ENCODE measurements at regions not wholly inside any gene's neighbourhood (a gene's known extent, or its start where the extent isn't known, plus 50 kb on each side); places are given as distances from the start of the nearest gene placed in this dataset.

DNA sequence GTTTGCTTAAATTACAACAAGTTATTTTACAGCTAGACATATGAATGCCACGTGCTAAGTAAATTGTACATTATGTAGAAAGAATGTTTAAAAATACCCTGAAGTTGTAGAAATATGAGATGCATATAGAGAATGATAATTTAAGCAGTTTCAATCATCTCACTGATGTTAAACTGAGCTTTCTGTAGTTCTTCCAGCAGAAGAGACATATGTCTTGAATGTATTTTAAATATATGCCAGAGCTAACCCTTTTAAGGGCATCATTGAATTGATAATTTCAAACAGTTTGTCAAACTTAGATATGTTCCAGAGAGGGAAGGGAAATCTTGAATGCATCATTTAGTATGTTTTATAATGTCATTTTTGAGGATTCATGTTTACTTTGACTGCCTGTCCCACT is 255.2 kb downstream of the MDFIC start:
- TF ChIP-seq GABPA (IDR thresholded peaks at IDR 0.05; ENCODE audit: low read depth) (no peak), POLR2AphosphoS5 (IDR thresholded peaks at IDR 0.05; ENCODE audit: low read depth) (no peak), SPI1 (IDR thresholded peaks at IDR 0.05; ENCODE audit: borderline replicate concordance, low read depth) (no peak)
- TF ChIP-seq, protein P1, sequence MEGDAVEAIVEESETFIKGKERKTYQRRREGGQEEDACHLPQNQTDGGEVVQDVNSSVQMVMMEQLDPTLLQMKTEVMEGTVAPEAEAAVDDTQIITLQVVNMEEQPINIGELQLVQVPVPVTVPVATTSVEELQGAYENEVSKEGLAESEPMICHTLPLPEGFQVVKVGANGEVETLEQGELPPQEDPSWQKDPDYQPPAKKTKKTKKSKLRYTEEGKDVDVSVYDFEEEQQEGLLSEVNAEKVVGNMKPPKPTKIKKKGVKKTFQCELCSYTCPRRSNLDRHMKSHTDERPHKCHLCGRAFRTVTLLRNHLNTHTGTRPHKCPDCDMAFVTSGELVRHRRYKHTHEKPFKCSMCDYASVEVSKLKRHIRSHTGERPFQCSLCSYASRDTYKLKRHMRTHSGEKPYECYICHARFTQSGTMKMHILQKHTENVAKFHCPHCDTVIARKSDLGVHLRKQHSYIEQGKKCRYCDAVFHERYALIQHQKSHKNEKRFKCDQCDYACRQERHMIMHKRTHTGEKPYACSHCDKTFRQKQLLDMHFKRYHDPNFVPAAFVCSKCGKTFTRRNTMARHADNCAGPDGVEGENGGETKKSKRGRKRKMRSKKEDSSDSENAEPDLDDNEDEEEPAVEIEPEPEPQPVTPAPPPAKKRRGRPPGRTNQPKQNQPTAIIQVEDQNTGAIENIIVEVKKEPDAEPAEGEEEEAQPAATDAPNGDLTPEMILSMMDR (IDR thresholded peaks at IDR 0.05; ENCODE audit: insufficient read depth, low read length): no peak
- TF ChIP-seq, protein P2, sequence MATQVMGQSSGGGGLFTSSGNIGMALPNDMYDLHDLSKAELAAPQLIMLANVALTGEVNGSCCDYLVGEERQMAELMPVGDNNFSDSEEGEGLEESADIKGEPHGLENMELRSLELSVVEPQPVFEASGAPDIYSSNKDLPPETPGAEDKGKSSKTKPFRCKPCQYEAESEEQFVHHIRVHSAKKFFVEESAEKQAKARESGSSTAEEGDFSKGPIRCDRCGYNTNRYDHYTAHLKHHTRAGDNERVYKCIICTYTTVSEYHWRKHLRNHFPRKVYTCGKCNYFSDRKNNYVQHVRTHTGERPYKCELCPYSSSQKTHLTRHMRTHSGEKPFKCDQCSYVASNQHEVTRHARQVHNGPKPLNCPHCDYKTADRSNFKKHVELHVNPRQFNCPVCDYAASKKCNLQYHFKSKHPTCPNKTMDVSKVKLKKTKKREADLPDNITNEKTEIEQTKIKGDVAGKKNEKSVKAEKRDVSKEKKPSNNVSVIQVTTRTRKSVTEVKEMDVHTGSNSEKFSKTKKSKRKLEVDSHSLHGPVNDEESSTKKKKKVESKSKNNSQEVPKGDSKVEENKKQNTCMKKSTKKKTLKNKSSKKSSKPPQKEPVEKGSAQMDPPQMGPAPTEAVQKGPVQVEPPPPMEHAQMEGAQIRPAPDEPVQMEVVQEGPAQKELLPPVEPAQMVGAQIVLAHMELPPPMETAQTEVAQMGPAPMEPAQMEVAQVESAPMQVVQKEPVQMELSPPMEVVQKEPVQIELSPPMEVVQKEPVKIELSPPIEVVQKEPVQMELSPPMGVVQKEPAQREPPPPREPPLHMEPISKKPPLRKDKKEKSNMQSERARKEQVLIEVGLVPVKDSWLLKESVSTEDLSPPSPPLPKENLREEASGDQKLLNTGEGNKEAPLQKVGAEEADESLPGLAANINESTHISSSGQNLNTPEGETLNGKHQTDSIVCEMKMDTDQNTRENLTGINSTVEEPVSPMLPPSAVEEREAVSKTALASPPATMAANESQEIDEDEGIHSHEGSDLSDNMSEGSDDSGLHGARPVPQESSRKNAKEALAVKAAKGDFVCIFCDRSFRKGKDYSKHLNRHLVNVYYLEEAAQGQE (IDR thresholded peaks at IDR 0.05; ENCODE audit: insufficient replicate concordance, low read depth): no peak

Data from HL-60 (cell line).